Right renal pelvis (tissue), 4 donors: ENCODE measurements at regions not wholly inside any gene's neighbourhood (a gene's known extent, or its start where the extent isn't known, plus 50 kb on each side); places are given as distances from the start of the nearest gene placed in this dataset.

Experiments
- DNase-seq, 4 donors: peaks; one replicate each; pipeline ENCODE4 v3.0.0-alpha.2; 2013; ENCODE audit warnings: low read depth in 4 of 4, low spot score in 3 of 4, missing footprints in 1 of 4

DNA sequence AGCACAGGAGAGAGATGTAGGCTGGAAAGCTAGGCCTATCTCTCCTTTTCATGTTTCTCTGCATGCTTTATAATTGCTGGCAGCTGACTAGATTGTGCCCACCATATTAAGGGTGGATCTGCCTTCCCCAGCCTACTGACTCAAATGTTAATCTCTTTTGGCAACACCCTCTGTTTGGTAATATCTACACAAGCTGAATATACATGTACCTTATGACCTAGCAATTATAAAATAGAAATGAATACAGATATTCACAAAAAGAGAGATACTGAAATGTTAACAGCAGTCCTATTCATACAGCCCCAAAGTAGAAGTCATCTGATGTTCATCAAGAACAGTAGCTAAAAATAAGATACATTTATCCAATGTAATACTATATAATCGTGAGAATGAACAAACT, 429.6 kb downstream of the EPM2A start:
- DNase-seq = no peak

DNA sequence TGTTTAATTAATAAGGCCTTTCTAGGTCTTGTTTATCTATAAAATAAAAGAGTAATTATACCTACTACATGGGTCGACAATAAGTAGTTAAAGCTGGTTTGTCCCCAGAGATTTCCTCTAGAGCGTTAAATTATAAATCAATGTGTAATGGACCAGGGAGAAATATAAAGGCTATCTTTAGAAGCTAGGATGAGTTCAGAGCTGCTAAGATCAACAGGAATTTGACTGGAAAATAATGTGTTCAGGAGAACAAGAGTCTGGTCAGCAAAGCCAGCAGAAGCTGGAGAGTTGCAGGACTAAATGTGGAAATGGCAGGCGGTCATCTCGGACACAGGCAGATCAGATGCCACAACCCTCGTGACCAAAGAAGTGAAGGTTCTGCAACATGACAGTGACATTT, 428.8 kb downstream of the EPM2A start:
- no peak for DNase-seq

DNA sequence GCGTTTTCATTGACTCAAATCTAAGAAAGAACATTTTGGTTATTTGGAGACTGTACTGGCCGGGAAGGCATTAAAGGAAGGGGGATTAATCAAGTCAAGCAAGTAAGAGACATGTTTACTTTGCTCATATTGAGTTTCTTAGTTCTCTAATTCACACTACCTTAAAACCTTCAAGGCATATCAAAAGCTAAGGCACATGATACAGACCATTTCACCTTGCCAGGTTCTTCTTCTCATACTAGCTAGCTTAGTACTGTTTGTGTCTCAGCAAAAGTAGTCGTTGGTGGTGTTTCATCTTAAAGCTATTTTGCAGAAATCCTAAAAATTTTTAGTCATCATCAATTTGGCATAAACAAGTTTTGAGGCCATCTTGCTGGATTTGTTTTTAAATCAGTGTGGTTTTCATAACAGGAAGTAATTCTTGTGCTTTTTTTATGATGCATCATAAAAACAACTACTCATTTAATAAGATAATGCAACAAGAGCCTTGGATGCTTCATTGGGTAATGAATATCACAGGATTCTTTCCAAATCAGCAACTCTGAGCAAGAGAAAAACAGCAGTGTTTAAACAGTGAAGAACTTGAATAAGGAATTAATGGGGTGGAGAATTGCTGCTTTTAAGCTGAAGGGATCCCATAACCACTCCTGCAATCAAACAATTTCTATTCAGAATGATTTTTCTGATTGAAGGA, 425.3 kb downstream of the EPM2A start:
- no peak for DNase-seq

DNA sequence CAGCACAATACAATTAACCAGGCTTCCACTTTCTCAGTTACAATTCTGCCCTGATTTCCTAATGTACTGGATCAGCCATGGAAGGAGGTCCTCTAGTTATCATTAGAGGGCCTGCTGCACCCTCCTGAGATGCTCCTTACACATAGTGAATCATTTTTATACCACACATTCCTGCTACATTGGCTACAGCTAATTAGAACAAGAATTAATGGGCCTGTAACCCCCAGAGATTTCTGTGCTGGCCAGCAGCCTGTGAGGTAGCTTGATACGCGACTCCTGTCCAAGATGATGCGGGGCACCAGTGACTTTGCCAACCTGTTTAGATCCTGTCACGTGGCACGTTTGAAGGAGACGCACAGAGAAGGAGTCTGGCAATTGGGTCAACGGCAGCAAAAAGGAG, 422.8 kb downstream of the EPM2A start:
- DNase-seq = no peak

DNA sequence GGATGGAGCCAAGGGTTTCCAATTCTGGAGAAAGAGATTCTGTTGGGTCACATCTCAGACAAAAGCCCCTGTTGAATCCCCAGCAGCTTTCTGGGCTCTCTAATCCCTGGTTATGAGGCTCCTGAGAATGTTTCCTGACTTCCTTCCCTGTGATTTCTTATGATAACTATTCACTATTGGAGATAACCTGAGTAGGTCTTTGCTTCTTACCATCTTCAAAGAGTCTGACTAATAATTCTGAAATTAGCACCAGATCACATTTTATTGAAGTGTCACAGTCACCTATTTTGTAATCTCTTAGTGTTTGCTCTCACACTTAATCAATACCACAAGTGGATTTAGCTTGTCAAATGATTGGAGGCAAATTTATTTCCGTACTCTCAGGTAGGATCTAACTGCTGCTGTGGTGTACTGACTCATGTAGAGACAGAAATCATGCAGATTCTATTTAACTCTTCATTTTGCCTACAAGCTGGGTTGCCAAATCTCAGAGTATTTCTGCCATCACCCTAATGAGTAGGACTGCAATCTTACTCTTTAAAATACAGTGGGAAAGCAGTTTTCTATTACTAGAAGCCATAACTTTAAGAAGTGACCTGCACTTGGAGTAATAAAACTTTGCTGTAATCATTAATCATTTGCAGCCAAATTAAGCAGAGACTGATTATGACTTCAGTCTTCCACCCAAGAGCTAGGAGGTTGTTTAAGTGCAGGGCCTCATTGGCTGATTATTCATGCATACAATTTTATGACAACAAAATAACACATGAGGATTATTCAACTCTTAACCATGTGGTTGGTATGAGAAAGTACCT, 422.1 kb downstream of the EPM2A start:
- DNase-seq = no peak

DNA sequence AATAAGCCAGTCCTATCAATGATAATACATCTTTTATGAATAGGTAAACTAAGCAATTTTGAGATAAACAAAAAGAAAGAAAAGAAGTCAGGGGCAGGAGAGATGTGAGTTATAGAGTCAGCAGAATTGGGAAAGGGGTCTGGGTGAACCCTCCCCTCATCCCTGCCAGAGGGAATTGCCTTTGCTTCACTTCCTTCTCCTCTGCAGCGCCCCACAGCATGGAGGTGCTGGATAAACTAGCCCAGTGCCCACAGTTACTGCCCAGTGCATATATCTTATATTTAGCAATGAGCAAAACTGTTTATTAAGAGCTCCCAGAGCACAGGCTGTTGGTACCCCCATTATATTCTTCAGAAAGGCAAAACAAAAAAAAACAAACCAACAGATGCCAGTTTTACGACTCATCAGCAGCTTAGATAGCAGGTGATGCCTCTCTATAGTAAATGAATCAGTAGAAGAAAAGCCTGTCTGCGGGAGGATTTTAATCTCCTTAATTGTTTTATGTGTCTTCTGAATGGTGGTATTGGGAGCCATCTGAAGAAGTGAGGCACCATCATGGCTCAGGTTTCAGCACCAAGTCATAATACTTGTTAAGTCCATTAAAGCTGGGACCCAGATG, 419.2 kb downstream of the EPM2A start:
- no peak for DNase-seq

DNA sequence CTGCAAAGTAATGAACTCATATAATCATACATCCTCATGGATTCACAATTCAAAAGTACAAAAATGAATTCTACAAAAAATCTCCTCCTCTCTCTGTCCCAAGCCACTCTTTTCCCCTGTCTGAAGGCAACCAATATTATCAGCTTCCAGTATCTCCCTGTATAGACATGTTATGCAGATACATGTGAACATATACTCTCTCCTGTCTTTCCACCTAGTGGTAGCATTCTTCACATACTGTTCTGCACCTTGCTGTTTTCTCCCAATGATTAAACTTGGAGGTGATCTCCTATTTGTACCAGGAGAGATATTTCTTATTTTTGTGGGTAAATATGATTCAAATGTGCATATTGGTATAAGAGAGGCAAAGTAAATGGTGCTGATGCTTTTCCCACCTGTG, 416.4 kb downstream of the EPM2A start:
- no peak for DNase-seq

DNA sequence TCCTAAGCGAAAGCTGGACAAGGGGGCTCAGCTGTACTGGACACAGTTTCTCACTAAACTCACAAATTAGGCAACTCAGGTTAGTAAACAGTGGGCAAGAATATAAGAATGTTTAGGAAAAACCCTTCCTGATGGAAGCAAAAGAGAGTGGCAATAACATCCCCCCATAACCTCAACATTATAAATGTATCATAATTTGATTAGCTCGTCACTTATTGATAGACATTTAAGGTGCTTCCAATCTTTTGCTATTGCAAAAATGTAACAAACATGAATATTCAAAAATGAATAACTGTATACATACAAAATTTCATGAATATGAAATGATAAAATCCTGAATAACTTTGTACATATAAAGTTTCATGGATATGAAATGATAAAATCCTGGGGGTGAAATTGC, 415.7 kb downstream of the EPM2A start:
- no peak for DNase-seq

DNA sequence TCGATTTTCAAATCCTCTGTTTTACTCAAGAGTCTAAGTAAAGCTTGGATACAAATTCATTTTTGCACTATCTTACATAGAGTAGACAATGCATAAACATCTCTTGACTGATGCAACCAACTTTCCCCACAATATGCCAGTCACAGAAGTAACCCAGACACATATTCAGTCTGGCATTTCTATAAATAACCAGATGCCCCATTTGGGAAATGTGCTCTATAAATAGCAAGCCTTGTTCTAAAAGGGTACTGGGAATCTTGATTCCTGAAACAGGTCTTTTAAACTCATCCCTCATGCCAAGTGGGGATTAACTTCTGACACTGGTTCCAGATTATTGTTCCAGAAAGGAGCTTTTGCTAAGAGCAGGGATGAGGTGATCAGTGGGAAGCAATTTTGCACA, 411.7 kb downstream of the EPM2A start:
- DNase-seq = no peak

DNA sequence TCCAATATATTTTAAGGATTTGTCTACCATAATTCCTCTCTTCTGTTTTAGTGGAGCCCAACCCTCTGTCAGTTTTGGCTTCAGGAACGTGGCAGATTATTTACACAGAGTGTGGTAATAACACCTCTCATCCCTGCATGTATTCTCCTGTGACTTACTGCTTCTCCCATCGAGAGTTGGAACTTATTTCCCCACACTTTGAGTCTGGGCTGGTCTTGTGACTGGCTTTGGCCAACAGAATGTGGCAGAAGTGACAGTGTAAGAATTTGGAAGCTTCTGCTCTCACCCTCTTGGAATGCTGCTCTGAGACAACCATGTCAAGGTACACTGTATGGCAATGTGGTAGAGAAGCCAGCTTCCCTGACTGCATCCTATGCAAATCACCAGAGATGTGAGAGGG, 407.7 kb downstream of the EPM2A start:
- DNase-seq = no peak

DNA sequence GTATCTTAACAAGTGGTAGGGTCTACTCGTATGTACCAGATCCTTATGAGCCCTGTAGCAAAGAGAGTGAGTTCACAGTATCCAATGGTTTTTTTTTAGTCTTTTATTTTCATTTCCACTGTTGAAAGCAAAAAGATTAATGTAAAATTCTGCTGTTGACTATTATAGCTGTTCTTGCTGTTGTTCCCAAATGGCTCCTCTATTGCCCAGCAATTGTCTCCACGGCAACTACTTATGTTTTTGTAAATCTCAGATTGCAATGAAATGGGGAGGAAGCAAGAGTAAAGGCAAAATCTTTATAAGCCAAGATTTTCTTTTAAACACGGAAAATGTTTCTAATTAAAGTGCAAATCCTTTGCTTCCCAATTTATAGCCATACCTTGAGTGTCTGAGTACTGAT, 406.1 kb downstream of the EPM2A start:
- no peak for DNase-seq

DNA sequence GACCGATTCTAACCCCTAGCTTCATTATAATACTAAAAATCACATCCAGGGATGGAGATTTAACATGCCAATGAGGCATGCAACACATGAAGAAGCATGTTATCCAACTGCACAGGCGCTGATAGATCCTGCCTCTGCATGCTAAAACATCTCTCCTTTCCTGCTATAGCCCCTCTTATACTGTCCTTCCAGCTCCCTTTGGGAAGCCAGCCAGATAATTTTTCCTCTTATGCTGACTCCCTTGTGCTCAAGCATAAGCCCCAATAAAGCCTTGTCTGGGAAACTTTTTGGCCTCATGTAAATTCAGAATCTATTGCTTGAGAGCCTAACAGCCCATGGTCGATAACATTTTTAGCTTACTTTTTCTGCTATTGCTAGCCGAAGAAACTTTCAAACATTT, 404.3 kb downstream of the EPM2A start:
- DNase-seq = no peak

DNA sequence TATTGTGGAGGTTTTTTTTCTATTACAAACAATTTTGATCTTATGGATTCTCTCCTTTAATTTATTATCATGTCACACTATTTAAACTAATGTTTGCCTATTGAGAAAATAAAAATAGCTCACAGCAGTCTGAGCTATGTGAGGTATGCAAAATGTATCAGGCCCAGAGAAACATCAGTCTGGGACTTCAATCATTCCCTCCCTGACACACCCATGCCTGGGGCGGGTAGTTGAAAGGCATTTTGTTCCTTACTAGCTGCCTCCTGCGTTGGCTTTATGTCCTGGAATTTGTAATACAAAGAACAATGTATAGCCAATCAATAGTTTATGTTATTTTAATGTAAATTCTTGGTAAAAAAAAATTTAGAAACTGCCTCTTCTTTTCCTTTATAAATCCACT, 403.3 kb downstream of the EPM2A start:
- DNase-seq = no peak

DNA sequence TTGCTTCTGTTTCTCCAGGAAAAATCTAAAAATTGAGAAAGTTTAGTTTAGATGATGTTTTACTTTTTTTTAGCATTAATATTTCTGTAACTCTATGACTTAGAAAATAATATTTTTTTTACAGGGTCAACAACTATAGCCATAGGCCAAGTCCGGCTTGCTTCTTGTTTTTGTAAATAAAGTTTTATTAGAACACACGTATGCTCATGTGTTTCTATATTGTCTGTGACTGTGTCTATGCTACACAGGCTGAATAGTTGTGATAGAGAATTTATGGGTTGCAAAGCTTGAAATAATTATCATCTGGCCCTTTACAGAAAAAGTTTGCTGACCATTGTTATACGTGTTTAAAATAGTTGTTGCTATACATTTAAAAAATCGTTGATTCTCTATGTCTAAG, 399.2 kb downstream of the EPM2A start:
- DNase-seq = no peak

DNA sequence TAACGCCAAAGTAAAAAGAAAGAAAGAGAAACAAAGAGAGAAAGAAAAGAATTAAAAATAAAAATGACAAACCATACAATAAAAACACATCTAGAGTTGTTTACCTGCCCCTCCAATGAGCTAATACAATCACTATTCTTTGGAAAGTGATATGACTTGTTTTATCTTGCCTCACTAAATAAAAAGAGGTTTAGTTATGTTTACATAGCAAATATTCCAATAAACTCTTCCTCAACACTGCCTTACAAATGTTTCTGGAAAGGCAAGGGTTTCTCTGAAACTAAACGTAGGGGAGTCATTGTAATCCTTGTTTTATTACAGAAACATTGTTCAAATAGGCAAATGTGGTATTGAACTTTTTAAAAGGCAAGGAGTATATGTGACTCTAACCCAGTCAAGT, 396.2 kb downstream of the EPM2A start:
- DNase-seq = no peak

DNA sequence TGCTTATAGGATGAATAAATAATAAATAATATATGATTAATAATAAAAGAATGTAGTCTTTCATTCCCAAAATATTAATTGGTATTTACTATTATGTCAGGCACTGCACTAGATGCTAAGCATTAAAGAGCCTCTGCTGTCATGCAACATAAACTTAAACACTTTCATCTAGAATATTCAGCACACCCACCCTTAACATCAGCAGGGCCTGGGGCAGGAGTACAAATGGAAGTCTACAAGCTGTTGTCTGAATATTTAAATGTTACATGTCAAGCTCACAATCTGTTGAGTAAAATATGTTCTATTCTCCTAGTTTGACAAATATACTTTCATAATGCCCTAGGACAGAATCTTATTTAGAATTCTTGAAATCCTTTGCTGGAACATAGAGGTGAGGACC, 395.1 kb downstream of the EPM2A start:
- no peak for DNase-seq

DNA sequence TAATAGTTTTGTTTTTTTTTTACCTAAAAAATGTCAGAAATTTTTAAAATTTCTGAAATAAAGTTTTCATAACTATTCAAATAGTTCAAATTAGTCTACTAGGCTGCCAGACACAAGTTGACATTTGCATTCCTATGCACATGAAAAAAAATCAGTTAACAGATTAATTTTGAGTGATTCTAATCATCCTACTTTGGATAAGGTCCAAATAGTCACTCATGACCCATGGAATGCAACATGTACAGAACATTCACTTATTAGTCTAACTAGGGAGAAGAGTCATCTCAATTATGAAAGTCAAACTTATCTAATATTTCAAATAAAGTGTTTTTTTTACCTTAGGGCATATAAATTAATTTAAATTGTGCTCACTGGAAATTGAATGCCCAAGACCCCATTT, 390.2 kb downstream of the EPM2A start:
- DNase-seq = no peak

DNA sequence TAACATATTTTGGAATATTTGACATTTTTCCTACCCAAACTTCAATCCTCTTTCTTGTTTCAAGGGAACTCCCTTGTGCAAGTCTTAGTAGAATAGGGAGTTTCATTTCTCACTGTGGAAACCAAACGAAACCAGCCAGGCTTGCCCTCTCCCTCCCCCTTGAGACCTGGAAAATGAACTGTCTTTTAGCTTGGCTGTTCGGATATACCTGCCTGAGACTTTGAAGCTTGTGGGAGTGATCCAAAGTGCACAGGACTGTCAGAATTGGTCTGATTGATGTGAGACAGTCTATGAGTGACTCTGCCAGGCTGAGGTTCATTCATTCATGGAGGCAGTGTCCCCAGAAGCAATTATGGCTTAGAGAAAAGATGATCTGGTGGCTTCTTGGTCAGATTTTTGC, 388.1 kb downstream of the EPM2A start:
- DNase-seq = peak in 2 of 4 donors; percentile 10 to 23

DNA sequence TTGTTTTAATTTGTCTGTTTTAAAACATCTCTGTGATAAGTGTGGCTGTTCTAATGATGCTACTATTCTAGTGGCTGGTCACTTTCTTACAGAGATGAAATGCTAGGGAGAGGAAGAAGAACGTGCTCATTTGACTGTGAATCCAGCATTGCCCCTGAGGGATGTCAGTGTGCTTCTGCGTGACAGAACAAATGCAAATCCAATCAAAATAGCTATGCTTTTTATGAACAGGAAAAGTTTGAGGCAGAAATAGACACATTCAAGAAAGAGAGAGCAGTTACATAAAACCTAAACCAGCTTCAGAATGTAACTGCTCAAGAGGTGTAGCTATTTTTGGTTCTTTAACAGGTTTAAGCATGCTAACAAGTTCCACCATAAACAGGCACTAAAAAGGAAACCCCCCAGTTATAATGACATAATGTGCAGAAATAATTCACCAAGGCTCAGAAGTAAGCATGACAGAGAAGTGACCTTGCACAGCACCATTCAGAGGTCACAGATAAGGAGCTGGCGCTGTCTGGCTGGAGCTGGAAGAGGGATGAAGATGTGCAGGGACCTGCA, 385.3 kb downstream of the EPM2A start:
- no peak for DNase-seq

DNA sequence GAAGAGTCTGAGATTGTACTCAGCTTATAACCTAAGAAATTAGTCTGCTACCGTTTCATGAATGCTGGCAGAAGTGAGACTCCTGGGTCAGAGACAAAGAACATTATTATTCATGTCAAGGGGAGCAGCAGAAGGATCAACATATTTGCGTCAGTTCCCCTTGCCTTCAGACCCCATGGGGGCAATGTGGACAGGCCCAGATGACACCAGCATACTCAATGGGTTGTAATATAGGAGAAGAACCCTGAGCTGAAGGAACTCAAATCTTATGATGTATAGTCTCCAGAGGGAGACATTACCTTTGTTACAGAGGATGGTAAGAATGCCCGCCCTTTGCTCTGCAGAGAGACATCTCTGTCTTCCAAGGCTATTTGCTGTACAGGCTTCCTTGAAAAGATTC, 384.4 kb downstream of the EPM2A start:
- no peak for DNase-seq

DNA sequence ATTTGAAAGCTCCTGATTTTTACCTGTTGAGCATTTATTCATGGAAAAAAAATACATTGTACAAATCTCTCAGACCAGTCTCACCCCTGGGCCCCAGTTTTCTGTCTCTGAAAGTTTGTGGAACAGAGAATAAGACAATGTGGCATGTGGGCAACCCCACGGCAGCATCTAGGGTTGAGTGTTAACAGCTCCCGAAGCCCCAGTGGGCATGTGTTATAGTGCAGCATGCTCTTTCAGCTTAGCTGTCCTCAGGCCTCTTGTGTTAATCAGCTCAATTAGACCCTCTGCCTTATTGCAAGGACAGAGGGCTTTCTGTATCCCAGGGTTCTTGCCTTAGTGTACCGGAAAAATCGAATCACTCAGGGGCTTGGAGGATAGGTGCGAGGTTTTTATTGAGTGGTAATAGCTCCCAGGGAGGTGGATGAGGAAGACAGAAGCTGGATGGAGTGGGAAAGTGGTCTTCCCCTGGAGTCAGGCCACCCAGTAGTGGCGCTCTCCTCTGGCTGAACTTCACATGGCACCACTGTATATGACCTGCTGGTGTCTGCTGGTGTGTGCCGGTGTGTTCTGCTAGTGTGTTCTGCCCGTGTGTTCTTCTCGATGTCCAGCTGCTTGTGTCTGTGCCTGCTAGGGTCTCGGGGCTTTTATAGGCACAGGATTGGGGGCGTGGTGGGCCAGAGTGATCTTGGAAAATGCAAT, 382.8 kb downstream of the EPM2A start:
- no peak for DNase-seq
